Osteoblast (primary cell): ENCODE measurements at regions not wholly inside any gene's neighbourhood (a gene's known extent, or its start where the extent isn't known, plus 50 kb on each side); places are given as distances from the start of the nearest gene placed in this dataset.

Source experiments
- DNase-seq: peaks from one replicate; pipeline ENCODE4 v3.0.0; 2011; ENCODE audit warnings: low spot score, mixed read lengths; ENCODE audit not compliant: insufficient read length; ENCODE audit errors: missing footprints
- H2AFZ ChIP-seq: 2 replicates; pipeline ENCODE4 v1.6.0; 2011; ENCODE audit warnings: mild to moderate bottlenecking, low read length
- H3K27ac ChIP-seq: 2 replicates; pipeline ENCODE4 v1.5.1; 2011; ENCODE audit warnings: mild to moderate bottlenecking, low read depth, low read length, moderate library complexity
- H3K27me3 ChIP-seq: 2 replicates; pipeline ENCODE4 v1.6.0; 2012; ENCODE audit warnings: mild to moderate bottlenecking, control low read depth, inconsistent platforms, low read length, moderate library complexity; ENCODE audit not compliant: insufficient read depth
- H3K36me3 ChIP-seq: 2 replicates; pipeline ENCODE4 v1.5.1; 2011; ENCODE audit warnings: mild to moderate bottlenecking, low read length, control low read depth, moderate library complexity; ENCODE audit not compliant: insufficient read depth
- H3K4me1 ChIP-seq: 2 replicates; pipeline ENCODE4 v1.5.1; 2011; ENCODE audit warnings: mild to moderate bottlenecking, low read length, control low read depth, moderate library complexity; ENCODE audit not compliant: insufficient read depth
- H3K4me2 ChIP-seq: 2 replicates; pipeline ENCODE4 v1.6.0; 2011; ENCODE audit warnings: mild to moderate bottlenecking, low read length; ENCODE audit not compliant: insufficient read depth
- H3K4me3 ChIP-seq: fragments of 200-600 bp; sonication (generic); 3 replicates; pipeline ENCODE4 v1.5.1; 2012; ENCODE audit warnings: mild to moderate bottlenecking, low read length, inconsistent platforms; ENCODE audit not compliant: insufficient read depth
- H3K79me2 ChIP-seq: 2 replicates; pipeline ENCODE4 v1.6.0; 2012; ENCODE audit warnings: mild to moderate bottlenecking, low read length, control low read depth, inconsistent platforms; ENCODE audit not compliant: insufficient read depth
- H3K9me3 ChIP-seq: 2 replicates; pipeline ENCODE4 v1.5.1; 2011; ENCODE audit warnings: low read depth, low read length, control low read depth
- H4K20me1 ChIP-seq: 2 replicates; pipeline ENCODE4 v1.6.0; 2012; ENCODE audit warnings: mild to moderate bottlenecking, low read length, control low read depth; ENCODE audit not compliant: insufficient read depth
- CTCF ChIP-seq: IDR thresholded peaks from 2 replicates; pipeline ENCODE4 v1.5.1; 2011; ENCODE audit warnings: mild to moderate bottlenecking, low read depth, low read length, moderate library complexity; ENCODE audit errors: extremely low read depth

- no peak for TF ChIP-seq CTCF
- H3K36me3 ChIP-seq: no peaks in the 10 kb centered on the region
- H3K4me2 ChIP-seq: no peak overlapping the region
- H3K79me2 ChIP-seq: no peaks in the 10 kb centered on the region
- no peaks in the 10 kb centered on the region for H4K20me1 ChIP-seq
- no peak overlapping the region for H3K27ac ChIP-seq
- H2AFZ ChIP-seq: no peak overlapping the region
- no peak for DNase-seq
- no peak overlapping the region for H3K4me3 ChIP-seq
- peaks cover 3% of the 10 kb centered on the region for H3K9me3 ChIP-seq
- no peaks in the 10 kb centered on the region for H3K4me1 ChIP-seq
- H3K27me3 ChIP-seq: no peaks in the 10 kb centered on the region
These were observed 962.3 kb upstream of the NXPH2 start for GRCh38 chr2:139742216-139743172.

- Histone ChIP-seq H4K20me1 (no peaks in the 10 kb centered on the region), H3K36me3 (no peaks in the 10 kb centered on the region), H3K4me1 (no peaks in the 10 kb centered on the region), H3K4me3 (no peak overlapping the region), H3K79me2 (no peaks in the 10 kb centered on the region), H3K4me2 (no peak overlapping the region), H3K9me3 (no peaks in the 10 kb centered on the region), H3K27ac (no peak overlapping the region), H3K27me3 (no peaks in the 10 kb centered on the region), H2AFZ (no peak overlapping the region)
- DNase-seq: no peak
- TF ChIP-seq CTCF: no peak
These were observed 957.5 kb upstream of the NXPH2 start for GRCh38 chr2:139737659-139738058.

DNA sequence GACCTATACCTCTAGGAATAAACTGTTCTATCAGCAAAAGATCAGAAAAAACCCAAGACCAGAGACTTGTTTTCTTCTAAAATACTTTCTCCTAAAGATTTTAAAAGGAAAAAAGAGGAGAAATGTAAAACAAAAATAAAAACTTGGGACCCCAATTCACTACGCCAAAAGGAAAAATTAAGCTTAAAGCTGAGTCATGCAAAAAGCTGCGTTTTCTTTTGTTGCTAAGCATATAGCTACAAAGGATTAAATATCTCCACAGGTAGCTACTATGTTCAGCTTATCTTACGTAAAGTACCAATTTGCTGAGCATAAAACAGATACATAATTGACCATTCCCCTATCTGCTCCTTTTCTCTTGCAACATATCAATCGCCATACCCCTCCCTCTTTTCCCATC lies 950.0 kb upstream of the NXPH2 start:
- no peaks in the 10 kb centered on the region for H3K9me3 ChIP-seq
- no peaks in the 10 kb centered on the region for H4K20me1 ChIP-seq
- no peaks in the 10 kb centered on the region for H3K79me2 ChIP-seq
- no peak overlapping the region for H3K27ac ChIP-seq
- no peak overlapping the region for H3K4me3 ChIP-seq
- H3K27me3 ChIP-seq: no peaks in the 10 kb centered on the region
- H3K4me1 ChIP-seq: no peaks in the 10 kb centered on the region
- no peak for TF ChIP-seq CTCF
- H3K36me3 ChIP-seq: no peaks in the 10 kb centered on the region
- no peak for DNase-seq
- H3K4me2 ChIP-seq: no peak overlapping the region
- no peak overlapping the region for H2AFZ ChIP-seq

DNA sequence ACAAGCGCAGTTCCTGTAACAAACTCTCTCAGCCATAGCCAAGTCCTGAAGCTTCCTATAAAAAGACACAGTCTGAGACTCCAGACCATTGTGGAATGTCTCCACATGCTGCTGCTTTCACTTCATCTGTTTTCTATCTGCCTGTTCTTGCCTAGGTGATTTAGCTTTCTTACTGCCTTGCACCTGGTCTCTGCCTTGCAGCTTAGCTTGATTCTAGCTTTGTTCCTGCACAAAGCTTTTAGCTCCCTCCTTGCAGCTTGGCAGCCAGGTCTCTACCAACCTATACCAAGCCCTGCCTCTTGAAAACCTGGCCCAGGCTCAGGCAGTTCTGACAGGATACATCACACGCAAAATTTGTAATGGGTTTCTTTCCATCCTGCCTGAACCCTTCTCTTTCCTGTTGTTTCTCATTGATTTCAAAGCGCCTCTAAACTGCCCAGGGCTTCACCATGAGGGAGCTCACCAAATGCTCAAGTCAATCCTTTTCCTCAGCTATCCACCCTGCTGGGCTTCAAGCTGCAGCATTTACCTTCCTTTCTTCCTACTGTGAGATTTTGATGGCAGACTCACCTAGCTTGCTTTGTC lies 941.3 kb upstream of the NXPH2 start:
- DNase-seq: no peak
- Histone ChIP-seq H3K79me2 (no peaks in the 10 kb centered on the region), H2AFZ (no peak overlapping the region), H3K4me1 (no peaks in the 10 kb centered on the region), H3K36me3 (no peaks in the 10 kb centered on the region), H3K4me3 (no peak overlapping the region), H3K27ac (no peak overlapping the region), H4K20me1 (no peaks in the 10 kb centered on the region), H3K4me2 (no peak overlapping the region), H3K9me3 (no peaks in the 10 kb centered on the region), H3K27me3 (no peaks in the 10 kb centered on the region)
- TF ChIP-seq CTCF: no peak
